MG63 (cell line): ENCODE measurements at regions not wholly inside any gene's neighbourhood (a gene's known extent, or its start where the extent isn't known, plus 50 kb on each side); places are given as distances from the start of the nearest gene placed in this dataset.
"Not testable (repeated sequence)": the region's sequence is repeated elsewhere in the genome, so short reads cannot be mapped to it uniquely, and the experiment has no call there.

ENCODE experiments used
- DNase-seq: peaks from one replicate; pipeline ENCODE4 v3.0.0-alpha.2; 2020
- H3K27me3 ChIP-seq: fragments of 250-450 bp; sonication (Bioruptor Pico); 2 replicates; pipeline ENCODE4 v1.5.1; 2020; ENCODE audit warnings: mild to moderate bottlenecking, moderate library complexity
- H3K36me3 ChIP-seq: fragments of 250-450 bp; sonication (Bioruptor Pico); 2 replicates; pipeline ENCODE4 v1.5.1; 2020; ENCODE audit warnings: mild to moderate bottlenecking, moderate library complexity
- H3K4me3 ChIP-seq: fragments of 250-450 bp; sonication (Bioruptor Pico); 2 replicates; pipeline ENCODE4 v1.5.1; 2020; ENCODE audit warnings: mild to moderate bottlenecking, moderate library complexity
- H3K9me3 ChIP-seq: fragments of 250-450 bp; sonication (Bioruptor Pico); 2 replicates; pipeline ENCODE4 v1.5.1; 2020; ENCODE audit warnings: mild to moderate bottlenecking, moderate library complexity

DNA sequence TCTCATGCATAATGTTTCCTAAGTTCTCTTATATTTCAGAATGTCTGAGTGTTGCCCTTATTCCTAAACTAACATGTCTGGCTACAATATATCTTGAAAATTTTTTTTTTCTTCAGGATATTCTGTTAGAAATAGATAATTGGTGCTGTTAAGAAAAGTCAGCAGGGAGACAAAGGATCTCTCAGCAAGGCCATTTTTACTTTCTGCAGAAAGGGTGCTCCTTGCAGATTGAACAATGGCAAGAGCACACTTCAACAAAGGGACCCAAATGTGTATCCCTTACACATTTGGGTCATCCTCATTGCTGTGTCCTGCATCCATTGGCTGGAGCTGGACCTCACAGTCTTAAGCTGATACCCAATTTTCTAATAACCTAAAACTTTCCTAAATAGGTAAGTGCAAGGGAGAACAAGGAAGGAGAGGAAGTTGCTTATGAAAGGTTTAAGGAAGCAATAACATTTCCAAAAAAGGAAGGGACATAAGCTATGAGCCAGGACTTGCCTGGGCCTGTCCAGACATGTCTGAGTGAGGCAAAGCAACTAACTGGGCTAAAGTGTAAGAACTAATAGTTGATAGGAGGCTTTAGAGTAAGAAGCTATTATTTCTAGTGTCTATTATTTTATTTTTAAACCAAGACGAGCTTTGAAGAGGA is 429.6 kb downstream of the BCKDHB start:
- H3K9me3 ChIP-seq: no peaks in the 10 kb centered on the region
- no peak overlapping the region for H3K4me3 ChIP-seq
- DNase-seq: peak; percentile 6
- H3K27me3 ChIP-seq: no peaks in the 10 kb centered on the region
- H3K36me3 ChIP-seq: no peaks in the 10 kb centered on the region

DNA sequence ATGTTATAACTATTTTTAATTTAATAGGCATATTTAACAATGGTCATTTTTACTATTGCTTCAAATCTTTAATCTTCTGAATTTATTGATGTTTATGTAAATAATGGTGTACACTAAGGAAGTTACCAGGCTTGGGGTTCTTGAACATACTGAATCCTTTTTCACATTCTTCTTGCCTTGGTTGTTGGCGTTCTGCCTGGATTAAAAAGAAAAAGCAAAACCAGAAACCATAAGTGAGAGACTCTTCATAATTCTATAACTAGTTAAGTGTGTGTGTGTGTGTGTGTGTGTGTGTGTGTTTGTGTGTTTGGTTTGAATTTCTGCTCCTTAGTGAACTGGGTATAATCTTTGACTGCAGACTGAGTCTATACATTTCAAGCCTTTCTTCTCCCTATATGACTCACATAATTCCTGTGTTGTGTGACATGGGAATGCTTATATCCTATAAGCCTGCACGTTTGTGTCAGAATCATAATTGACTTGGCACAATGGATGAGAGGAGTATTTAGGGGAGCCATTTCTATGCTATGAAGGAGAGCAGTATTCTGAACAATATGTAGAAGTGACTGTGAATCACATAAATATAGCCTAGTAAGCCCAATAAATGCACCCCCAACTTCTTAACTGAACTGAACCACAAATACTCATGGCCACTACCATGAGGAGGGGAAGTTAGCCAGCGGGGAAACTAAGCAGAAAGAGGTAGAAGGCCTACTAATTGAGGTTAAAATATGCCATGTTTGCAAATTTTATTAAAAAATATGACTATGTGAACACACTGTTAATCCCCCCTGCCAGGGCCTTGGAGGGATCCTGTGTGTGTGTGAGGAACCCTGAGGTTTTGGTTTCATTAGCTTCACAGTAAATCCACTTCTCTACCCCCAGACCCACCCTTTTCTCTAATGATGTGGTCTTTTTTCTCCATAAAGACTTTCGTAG is 425.5 kb downstream of the BCKDHB start:
- Histone ChIP-seq H3K36me3 (no peaks in the 10 kb centered on the region), H3K9me3 (no peaks in the 10 kb centered on the region), H3K4me3 (no peak overlapping the region), H3K27me3 (no peaks in the 10 kb centered on the region)
- no peak for DNase-seq

DNA sequence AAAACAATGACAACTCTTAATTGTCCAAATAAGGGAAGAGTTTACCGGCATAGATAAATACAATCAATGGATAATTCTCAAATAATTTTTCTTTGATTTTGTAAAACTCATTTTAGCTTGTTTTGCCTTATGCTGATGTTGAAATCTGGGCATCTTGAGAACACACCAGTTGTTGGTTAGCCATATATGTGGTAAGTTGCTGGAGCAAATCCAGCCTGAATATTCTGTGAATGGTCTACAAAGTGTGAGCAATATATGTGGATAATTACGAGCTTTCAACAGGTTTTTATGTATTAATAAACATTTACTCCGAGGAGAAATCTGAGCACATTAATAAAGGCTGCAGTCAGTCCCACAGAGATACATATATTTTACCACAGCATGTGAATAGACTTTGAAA is 423.6 kb downstream of the BCKDHB start:
- H3K27me3 ChIP-seq: no peaks in the 10 kb centered on the region
- no peaks in the 10 kb centered on the region for H3K9me3 ChIP-seq
- H3K36me3 ChIP-seq: no peaks in the 10 kb centered on the region
- DNase-seq: no peak
- no peak overlapping the region for H3K4me3 ChIP-seq

DNA sequence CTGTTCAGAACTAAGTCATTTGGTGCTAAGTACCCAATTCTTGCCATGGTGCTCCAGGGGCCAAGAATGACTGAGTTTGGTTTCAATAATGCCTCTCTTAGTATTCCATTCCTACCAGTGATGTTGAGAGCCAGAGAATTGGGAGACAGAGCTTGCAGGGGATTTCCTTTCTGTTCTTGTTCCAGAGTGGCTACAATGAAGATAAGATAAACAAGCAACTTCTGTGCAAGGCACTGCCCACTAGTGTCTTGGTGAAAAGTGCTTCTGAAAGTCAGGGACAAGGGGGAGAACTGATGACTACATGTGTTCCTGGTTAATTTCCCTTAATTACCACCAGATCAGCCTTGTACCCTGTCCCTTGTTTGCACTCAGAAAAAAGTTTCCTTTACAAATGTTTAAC is 421.6 kb downstream of the BCKDHB start:
- H3K36me3 ChIP-seq: no peaks in the 10 kb centered on the region
- DNase-seq: no peak
- no peaks in the 10 kb centered on the region for H3K9me3 ChIP-seq
- no peak overlapping the region for H3K4me3 ChIP-seq
- no peaks in the 10 kb centered on the region for H3K27me3 ChIP-seq

DNA sequence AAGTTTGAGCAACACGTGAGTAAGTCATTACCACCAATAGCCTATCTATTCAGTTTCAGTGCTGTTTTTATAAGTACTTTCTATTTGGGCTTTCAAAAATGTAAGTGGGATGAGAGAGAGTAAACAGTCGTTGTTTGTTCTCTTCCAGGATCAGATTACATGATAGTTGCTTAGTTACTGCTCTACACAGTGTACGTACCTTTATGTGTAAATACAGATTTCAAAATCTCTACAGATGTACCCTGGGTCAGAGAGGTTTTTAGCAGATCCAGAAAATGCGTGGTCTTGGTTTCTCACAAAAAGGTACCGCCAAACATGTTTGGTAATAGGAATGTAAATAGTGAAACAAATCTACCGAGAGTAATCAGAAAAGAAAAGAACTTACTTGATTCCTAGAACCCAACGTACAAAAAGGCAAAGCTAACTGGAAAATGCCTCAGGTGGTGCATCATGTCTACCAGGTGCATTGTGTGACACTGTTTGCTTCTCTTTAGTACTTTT is 421.1 kb downstream of the BCKDHB start:
- no peaks in the 10 kb centered on the region for H3K27me3 ChIP-seq
- no peak overlapping the region for H3K4me3 ChIP-seq
- H3K36me3 ChIP-seq: no peaks in the 10 kb centered on the region
- H3K9me3 ChIP-seq: no peaks in the 10 kb centered on the region
- no peak for DNase-seq

GRCh38 chr6:80523531-80523997 is 417.1 kb downstream of the BCKDHB start:
- Histone ChIP-seq H3K4me3 (no peak overlapping the region), H3K27me3 (no peaks in the 10 kb centered on the region), H3K9me3 (no peaks in the 10 kb centered on the region), H3K36me3 (no peaks in the 10 kb centered on the region)
- no peak for DNase-seq

GRCh38 chr6:80523010-80523409 is 416.5 kb downstream of the BCKDHB start:
- no peaks in the 10 kb centered on the region for H3K9me3 ChIP-seq

DNA sequence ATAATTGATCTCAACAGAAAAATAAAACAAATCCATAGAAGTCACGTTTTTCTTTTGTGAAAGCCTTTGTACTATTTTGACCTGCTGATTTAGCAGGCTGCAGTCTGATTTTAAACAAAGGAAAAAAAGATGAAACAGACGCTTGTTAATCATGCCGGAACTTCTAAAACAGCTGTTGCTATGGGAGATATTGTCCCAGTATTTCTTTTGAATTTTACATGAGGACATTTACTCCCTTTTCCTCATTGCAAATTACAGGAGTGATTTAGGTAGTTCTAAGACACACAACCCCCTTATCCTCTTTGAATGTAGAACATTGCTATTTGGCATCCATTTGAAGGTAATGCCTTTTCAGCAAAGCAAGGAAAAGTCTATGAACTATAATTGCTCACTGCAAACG is 416.1 kb downstream of the BCKDHB start:
- no peak for DNase-seq
- Histone ChIP-seq H3K9me3 (no peaks in the 10 kb centered on the region), H3K27me3 (no peaks in the 10 kb centered on the region), H3K4me3 (no peak overlapping the region), H3K36me3 (no peaks in the 10 kb centered on the region)

More at GRCh38 chr6:80523010-80523409, 416.5 kb downstream of the BCKDHB start:
- Histone ChIP-seq H3K36me3 (no peaks in the 10 kb centered on the region), H3K27me3 (no peaks in the 10 kb centered on the region), H3K4me3 (no peak overlapping the region)
- no peak for DNase-seq

- H3K36me3 ChIP-seq: no peaks in the 10 kb centered on the region
- H3K27me3 ChIP-seq: no peaks in the 10 kb centered on the region
- H3K4me3 ChIP-seq: no peak overlapping the region
- no peaks in the 10 kb centered on the region for H3K9me3 ChIP-seq
- DNase-seq: peak; percentile 4
Measured at GRCh38 chr6:80519811-80520594, 413.5 kb downstream of the BCKDHB start.

DNA sequence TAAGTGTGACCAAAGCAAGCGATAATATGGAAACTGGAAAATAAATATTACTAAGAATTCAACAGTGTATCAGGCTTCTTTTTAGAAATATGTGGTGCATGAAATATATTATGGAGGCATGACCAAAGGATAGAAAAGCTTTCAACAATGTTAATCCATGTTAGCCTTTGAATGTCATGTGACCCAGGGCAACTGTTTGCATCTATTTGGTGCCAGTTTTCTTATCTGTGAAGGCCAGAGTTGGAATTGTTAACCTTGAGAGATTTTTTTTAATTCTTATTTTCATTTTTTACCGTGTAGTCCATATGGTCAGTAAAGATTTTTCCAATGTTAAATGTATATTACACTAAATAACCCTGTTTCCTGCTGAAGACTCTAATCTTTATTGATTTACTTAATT is 411.1 kb downstream of the BCKDHB start:
- no peak for DNase-seq
- no peak overlapping the region for H3K4me3 ChIP-seq
- H3K36me3 ChIP-seq: no peaks in the 10 kb centered on the region
- no peaks in the 10 kb centered on the region for H3K9me3 ChIP-seq
- no peaks in the 10 kb centered on the region for H3K27me3 ChIP-seq

GRCh38 chr6:80510521-80510920 is 404.1 kb downstream of the BCKDHB start:
- H3K36me3 ChIP-seq, H3K9me3 ChIP-seq, DNase-seq, H3K27me3 ChIP-seq, H3K4me3 ChIP-seq: not testable (repeated sequence)

GRCh38 chr6:80508885-80509630 is 402.6 kb downstream of the BCKDHB start:
- Histone ChIP-seq H3K4me3 (no peak overlapping the region), H3K27me3 (no peaks in the 10 kb centered on the region), H3K9me3 (no peaks in the 10 kb centered on the region), H3K36me3 (no peaks in the 10 kb centered on the region)
- no peak for DNase-seq

- H3K27me3 ChIP-seq: no peaks in the 10 kb centered on the region
- H3K4me3 ChIP-seq: no peak overlapping the region
- DNase-seq: no peak
- H3K9me3 ChIP-seq: no peaks in the 10 kb centered on the region
- H3K36me3 ChIP-seq: no peaks in the 10 kb centered on the region
Measured at GRCh38 chr6:80504882-80505281, 398.4 kb downstream of the BCKDHB start.

GRCh38 chr6:80503660-80504059 is 397.2 kb downstream of the BCKDHB start:
- no peaks in the 10 kb centered on the region for H3K36me3 ChIP-seq
- H3K27me3 ChIP-seq: no peaks in the 10 kb centered on the region
- H3K9me3 ChIP-seq: no peaks in the 10 kb centered on the region
- no peak for DNase-seq
- H3K4me3 ChIP-seq: no peak overlapping the region

DNA sequence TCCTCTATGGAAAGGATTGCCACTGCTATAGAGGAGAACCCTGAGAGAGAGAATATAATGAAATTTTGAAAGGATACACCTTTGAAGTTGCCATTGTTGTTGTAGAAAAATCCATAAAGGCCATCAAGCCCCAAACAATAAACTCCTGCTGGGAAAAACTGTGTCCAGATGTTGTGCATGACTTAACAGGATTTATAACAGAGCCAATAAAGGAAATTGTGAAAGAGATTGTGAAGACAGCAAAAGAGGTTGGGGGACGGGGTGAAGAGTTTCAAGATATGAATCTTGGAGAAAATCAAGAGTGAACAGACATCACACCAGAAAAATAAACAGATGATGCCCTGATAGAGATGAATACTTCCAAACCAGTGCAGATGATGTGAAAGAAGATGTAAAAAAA is 396.4 kb downstream of the BCKDHB start:
- DNase-seq: no peak
- H3K9me3 ChIP-seq: no peaks in the 10 kb centered on the region
- no peak overlapping the region for H3K4me3 ChIP-seq
- no peaks in the 10 kb centered on the region for H3K27me3 ChIP-seq
- no peaks in the 10 kb centered on the region for H3K36me3 ChIP-seq

GRCh38 chr6:80501636-80502035 is 395.2 kb downstream of the BCKDHB start:
- no peaks in the 10 kb centered on the region for H3K36me3 ChIP-seq
- H3K9me3 ChIP-seq: no peaks in the 10 kb centered on the region
- no peak for DNase-seq
- no peaks in the 10 kb centered on the region for H3K27me3 ChIP-seq
- H3K4me3 ChIP-seq: no peak overlapping the region
